GM19463 (cell line): ENCODE measurements at regions not wholly inside any gene's neighbourhood (a gene's known extent, or its start where the extent isn't known, plus 50 kb on each side); places are given as distances from the start of the nearest gene placed in this dataset.
"Not testable (repeated sequence)": the region's sequence is repeated elsewhere in the genome, so short reads cannot be mapped to it uniquely, and the experiment has no call there.

ENCODE experiments used
- ATAC-seq: cut with Tn5 transposase; IDR thresholded peaks from one replicate; pipeline ENCODE4 v1.9.1; 2021; ENCODE audit warnings: mild to moderate bottlenecking, moderate library complexity; ENCODE audit not compliant: unreplicated experiment

DNA sequence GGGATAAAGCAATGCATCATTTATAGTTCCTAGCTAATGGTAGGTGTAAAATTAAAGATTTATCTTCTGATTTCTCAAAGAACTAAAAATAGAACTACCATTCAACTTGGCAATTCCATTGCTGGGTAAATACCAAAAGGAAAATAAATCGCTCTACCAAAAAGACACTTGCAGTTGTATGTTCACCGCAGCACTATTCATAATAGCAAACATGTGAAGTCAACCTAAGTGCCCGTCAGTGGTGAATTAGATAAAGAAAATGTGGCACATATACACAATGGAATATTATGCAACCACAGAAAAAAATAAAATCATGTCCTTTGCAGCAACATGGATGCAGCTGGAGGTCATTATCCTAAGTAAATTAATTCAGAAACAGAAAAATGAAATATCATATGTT is 192.8 kb upstream of the ADRA1D start:
- ATAC-seq, result no peak

DNA sequence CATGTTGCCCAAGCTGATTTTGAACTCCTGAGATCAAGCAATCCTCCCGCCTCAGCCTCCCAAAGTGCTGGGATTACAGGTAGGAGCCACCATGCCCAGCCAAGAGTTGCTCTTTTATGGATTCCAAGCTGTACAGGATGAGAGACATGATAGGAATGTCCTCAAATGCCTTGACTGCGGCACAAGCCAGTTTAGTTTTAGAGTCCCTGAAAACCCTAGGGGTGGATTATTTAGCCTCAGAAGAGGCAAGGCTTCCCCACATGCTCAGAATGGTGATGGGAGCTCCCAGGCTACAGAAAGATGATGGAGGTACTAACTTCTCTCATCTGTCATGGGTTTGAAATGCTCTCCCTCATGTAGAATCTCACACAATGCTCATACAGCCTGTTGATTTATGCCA is 192.1 kb upstream of the ADRA1D start:
- ATAC-seq, result no peak

DNA sequence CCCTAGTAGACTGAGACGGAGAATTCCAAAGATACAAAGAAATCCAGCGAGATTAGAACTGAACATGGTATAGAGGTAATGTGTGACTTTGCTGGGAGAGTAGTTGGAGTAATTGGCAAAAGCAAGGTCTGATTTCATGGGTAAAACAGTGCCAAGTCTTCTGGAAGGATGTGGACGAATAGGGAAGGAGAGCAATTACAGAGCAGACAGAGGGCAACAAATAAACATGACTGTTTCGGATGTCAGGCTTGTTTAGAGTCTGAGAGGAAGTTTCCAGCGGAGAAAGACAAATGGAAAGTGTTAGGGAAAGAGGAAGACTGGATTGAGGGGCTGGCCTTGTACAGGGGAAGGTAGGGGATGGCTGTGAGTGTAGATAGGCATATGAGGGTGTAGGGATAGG is 190.4 kb upstream of the ADRA1D start:
- ATAC-seq, result no peak

DNA sequence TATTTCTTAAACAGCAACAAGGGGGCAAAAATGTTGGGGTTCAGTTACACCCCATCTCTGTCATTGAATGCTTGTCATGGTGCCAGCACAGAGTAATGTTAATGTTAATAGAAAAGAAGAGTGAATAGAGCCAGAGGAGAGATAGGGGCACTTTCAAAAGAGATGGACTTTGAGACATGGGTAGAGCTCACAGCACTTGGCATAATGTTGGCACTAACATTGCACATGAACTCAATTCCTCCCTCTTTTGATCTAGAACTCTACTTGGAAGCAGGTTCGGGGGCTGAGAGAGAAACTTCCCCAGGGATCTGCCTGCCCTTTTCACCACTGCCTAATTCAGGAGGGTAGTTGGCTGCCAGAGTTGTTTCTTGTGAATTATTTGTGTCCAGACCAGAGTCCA is 188.0 kb upstream of the ADRA1D start:
- no peak for ATAC-seq

DNA sequence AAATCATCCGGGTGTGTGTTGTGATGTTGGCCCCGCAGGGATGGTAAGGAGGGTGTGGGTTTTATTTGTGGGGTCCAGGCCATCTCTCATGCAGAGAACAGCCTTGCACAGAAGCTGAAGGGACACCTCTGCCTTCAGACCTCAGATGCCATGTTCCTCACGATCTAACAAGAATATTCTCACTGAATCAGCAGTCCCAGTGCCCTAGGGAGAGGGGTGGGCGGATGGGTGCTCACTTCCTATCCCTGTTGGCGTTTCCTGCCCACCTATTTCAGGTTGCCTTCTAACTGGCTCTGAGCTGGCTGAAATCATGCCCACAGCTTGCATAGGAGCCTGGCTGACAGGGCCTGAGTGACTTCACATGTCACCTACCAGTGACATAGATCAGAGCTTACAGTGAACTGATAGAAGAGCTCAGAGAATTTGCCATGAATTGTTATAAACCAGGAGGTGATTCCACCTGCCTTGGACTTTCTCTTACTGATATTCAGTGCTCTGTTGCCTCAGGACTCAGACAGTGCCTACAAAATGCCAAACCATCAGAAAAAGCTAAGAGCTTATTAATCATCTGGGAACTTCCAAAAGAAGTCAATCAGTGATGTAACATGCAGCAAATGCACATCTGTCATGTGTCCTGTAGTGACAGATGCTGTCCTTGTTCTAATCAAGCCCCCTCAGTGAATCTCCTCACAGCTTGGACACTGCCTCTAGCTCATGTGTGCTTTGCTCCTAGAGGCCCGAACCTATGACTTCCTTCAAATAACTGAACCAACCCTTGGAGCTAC is 186.8 kb upstream of the ADRA1D start:
- ATAC-seq, result no peak

DNA sequence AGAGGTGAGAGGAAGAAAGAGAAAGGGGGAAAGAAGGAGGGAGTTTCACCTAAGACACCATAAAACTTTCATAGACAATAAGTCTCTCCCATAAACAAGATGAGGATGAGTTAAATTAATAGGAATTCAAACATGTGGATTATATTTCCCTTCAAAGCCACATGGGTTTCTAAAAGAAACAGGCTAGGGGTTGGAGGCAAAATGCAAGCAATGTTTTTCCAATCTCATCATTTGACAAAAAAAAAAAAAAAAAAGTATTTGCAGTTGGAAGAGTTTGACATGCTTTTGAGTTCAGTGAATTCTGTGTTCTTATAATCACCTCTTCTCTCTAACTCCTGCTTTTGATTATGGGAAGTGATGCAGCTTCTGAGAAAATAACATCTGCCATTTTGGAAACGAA is 186.1 kb upstream of the ADRA1D start:
- ATAC-seq, result no peak

DNA sequence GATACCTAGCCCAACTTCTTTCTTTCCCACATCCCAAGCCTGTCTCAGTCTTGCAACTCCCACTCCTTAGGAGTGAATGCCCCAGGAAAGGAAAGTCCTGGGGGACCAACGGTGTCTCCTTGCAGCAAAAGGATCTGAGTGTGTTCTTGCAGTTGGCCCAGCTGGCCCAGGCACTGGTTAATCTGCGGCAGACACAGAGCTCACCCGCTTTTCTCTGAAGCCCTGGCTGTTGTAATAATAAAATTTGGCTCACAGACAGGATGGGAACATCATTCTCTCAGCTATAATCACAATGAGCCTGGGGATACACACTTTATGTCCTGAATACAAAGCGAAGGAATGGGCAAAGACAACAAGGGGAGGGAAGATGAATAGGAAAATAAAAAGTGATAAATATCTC is 185.6 kb upstream of the ADRA1D start:
- no peak for ATAC-seq

DNA sequence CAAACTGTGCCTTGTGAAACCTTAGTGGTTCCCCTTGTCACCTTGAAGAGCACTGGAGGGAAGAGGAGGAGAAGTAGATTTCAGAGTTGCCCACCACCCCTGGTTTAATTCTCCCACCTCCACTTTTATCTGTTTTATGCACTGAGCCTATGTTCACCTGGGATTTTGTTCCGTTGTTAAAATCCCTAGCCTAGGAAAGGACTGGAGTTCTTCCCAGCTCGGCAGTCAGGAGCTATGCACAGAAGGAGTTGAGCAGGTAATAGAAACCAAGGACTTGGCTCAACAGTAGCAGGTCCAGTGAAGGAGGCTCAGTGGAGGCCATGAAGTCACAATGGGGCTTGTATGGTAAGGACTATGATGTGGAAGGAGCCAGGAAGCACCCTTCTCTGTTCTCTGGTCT is 182.4 kb upstream of the ADRA1D start:
- no peak for ATAC-seq

DNA sequence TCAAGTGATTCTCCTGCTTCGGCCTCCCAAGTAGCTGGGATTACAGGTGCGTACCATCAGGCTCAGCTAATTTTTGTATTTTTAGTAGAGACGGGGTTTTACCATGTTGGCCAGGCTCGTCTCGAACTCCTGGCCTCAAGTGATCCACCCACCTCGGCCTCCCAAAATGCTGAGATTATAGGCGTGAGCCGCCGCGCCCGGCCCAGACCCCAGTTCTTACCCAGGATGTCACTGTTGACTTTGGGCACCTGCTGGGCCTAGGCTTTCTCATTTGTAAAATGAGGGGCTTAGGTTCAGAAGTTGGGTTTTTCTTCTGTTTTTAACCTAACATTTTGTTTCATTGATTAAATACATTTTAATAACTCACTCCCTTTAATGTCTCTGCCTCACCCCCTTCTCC is 181.7 kb upstream of the ADRA1D start:
- not testable (repeated sequence) for ATAC-seq

DNA sequence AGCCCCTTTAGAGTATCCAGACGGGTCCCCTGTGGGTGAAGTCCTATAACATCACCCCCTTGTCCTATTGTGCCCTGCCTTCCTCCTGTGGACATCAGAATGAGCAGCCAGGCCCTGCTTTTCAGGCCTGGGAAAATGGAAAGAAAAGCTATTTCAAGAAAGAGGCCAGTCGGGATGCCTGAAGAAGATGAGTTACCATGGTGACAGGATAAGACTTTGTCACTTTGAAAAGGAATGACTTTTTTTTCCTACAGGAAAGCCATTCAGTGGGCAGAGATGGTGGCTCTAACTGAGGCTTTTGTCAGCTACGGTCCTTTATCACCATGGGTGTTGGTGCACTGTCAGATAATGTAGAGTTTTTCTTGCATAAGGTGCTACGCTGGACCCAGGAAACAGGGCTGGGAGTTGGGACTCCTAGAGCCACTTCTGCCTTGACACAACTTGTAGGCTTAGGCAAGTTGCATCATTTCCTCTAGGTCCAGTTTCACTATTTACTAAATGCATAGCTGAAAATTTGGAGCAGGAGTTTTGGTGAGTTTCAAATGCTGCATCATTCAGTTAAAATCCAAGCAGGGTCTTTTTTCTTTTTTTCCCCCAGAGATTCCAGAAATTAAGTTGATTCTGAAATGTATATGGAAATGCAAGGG is 179.0 kb upstream of the ADRA1D start:
- no peak for ATAC-seq

DNA sequence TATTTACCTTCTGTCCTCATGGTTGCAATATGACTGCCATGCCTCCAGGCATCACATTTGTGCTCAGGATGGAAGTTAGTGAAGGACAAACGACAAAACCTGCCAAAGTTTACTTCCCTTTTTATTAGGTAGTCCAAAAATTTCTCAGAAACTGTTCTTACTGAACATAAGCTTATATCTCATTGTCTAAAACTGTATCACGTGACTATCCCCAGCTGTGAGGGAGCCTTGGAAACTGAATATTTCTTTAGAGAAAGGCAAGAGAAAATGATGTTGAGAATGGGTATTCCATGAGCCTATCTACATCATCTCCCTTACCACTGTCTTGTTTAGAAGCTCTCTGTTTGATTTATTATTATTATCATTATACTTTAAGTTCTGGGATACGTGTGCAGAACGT is 169.1 kb upstream of the ADRA1D start:
- ATAC-seq, result no peak

DNA sequence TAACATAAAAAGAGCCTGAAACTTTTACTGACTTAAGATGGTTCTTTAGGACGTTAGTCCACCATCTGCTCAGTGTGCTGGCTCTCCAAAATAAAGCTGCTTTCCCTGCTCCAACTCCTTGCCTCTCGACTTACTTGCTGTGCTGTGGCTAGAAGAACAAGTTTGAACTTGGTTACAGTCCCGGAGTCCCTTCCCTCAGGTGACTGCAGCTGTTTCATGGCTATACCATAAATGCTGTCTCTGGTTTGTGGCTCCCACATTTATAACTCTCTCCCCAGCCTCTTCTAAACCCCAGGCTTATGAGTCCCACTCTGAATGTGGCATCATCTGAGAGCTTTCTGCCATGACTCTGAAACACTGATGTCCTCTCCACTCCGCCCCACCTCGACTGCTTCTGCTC is 166.2 kb upstream of the ADRA1D start:
- ATAC-seq, result no peak

DNA sequence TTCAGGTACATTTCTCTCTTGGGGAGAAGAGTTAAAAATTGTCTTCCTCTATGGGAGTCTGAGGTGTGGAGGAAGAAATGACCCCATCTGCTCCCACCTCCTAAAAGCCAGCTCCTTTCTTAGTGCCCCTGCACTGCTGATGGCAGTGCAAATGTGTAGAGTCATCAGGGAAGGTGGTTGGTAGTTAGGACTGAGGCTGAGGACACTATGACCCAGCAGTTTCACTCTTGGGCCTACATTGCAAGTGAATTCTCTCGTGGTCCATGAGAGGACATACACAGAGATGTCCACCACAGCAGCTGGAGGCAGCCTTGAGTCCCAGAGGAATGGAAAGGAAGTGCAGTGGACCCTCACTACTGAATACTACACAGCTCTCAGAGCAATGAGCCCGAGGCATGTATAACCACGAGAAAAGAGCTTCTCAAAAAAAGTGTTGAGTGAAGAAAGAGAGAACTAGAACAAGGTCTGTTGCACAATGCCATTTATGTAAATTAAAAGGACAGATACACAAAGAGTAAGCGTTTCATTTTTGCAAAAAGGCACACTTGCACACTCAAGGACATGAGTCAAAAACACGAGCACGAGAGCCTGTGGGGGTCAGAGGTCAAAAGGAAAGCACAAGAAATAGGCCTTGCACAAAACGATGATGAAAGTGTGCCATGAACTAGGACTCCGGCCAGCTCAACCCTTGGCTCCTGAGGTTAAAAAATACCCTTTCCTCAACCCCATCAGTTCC is 164.4 kb upstream of the ADRA1D start:
- ATAC-seq, result no peak

DNA sequence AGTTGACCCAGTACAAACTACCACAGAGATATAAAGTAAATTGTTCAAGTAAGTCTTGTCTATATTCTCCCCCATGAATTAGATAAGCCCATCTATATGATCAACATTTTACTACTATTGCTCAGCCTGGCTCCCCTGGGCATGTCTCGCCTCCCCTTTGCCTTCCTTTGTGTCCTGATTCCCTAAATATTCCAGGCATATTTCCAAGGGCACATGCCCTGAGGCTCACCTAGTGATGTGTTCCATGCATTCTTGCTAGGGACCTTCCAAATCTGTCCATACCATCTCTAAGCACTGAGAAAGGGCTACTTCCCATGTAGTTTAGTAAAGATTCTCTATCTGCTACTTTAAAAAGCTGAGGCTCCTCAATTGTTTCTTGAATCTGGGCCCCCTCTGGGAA is 163.1 kb upstream of the ADRA1D start:
- no peak for ATAC-seq

DNA sequence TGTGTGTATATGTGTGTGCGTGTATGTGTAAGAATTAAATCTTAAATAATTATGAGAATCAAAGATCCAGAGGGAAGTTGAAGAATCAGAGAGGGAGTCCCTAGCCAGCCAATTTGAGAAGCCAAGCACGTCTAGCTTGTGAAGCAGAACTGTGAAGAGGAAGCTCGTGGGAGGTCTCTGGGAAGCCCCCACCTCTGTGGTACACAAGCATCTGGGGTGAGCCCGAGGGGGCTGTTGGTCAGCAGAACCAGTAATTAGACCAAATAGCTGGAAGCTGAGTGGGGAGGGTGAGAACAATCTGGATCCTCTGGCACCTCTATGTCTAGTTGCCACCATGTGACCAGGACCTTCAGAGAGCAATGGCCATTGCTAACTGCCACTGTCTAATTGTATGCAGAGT is 162.7 kb upstream of the ADRA1D start:
- no peak for ATAC-seq

DNA sequence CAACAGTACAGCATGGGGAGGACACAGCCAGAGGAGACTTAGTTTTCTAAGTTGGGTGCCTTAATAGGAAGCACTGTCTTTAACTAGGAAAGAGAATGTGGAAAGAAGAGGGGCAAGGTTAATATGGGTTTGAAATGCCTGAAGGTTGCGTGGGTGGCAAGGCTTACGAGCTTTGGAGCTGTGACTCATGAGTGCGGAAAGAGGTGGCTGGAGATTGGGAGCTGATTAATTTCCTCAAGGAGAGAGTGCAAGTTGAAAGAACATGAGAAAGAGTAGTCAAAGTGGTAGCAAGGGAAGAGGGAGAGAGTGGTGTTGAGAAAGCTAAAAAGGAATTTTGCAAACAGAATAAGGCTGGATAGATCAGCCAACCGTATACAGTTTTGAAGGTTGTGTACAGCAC is 157.5 kb upstream of the ADRA1D start:
- no peak for ATAC-seq

DNA sequence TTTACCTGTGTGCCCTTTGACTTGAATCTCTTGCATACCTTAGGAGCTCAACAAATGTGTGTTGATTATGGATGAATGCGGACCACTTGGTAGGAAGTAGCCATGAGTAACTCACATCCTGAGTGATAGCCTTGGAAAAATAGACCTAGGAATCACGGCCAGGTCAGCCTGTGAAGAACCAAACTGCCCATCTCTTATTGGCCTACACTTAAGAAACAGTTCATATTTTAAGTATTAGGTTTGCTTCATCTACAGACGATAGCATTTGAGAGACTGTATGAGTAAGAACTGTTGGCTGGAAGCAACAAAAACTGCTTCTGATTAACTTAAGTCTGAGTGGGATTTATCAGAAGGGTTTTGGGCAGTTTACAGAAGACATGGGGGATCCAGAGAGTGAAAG is 152.5 kb upstream of the ADRA1D start:
- ATAC-seq, result no peak

DNA sequence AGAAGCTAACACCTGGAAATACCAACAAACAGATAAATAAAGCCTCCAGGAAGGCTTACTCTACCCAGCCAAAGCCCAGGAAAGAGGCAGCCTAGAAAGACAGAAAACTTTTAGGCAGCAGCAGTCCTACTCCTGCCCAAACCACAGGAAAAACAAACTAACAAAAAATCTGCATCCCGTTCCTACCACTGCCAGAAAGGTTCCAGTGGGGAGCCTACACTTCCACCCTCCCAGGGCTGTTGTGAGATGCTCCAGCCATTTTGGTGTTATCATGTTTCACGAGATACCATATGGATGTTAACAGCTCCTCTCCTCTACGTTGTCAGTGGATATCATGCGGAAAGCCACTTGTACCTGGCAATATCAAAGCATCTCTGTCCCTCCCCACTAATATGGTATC is 135.9 kb upstream of the ADRA1D start:
- no peak for ATAC-seq

DNA sequence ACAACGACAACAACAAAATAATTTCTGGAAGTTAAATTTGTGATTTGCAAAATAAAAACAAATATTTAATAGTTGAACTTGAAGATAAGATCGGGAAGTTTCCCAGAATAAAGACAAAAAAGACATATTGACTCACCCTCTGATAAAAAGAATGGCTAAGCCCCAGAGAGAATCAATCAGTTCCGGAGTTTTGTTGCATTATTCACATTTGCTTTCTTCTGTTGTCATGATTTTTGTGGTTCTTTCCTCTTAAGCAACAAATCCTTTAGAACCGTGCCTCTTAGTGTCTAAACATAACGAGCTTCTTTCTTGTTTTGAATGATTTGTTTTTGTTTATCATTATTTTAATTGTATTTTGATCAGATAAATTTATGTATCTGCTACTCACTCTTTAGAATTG is 134.9 kb upstream of the ADRA1D start:
- ATAC-seq, result no peak

DNA sequence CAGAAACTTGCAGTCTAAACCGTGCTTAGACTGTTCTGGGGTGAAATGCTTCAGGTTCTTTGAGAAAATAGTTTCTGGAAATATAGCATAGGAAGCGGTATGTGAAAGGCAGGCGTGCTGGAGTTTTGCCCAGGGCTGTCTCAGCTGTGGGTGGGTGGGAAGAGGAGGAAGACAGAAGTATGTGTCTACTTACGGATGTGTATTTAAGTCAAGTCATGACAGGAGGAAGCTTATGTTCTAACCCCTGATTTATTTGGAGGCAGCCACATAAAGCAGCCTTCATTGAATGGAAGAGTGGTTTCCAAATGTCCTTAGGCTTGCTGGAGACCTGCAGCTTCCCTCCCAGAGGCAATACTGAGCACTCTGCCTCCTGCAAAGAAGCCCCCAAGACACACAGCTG is 126.8 kb upstream of the ADRA1D start:
- ATAC-seq, result no peak

DNA sequence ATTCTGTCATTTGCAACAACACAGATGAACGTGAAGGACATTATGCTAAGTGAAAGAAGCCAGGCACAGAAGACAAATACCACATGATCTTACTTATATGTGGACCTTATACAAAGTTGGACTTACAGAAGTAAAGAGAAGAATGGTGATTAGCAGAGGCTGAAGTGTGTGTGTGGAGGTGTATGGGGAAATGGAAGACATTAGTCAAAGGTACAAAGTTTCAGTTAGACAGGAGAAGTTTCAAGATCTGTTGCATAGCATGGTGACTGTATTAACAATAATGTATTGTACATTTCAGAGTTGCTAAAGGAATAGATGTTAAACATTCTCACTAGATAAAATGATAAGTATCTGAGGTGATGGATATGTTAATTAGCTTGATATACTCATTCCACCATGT is 124.4 kb upstream of the ADRA1D start:
- no peak for ATAC-seq

DNA sequence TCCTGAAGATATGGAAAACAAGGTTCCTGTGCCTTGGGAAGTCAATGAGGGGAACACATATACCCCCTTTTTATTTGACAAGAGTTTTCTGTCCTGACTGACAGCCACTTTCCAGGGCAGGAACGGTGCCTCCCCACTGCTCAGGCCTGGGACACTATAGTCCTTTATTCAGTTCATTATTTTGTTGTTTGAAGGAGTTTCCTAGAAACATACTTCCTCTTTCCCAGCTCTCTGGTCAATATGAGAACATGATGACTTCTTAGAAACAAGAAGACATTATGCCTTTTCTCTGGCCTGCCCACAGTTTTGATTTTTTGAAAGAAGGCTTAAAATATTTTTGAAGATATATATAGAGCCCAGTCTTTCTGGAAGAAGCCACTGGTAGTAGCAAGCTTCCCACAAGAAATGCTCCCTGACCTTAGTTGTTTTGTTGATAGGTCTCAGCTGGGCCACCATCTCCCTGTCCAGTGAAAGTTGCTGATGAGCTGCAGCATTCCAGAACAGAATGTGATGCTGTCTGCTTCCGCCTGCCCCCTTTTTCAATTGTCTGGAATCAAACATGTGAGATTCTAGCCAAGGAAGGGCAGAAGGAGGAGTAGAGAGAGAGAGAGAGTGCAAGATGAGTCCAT is 122.7 kb upstream of the ADRA1D start:
- no peak for ATAC-seq
